GM21825 (cell line): ENCODE measurements at regions not wholly inside any gene's neighbourhood (a gene's known extent, or its start where the extent isn't known, plus 50 kb on each side); places are given as distances from the start of the nearest gene placed in this dataset.
"Not testable (repeated sequence)": the region's sequence is repeated elsewhere in the genome, so short reads cannot be mapped to it uniquely, and the experiment has no call there.

ENCODE experiments used
- ATAC-seq: cut with Tn5 transposase; IDR thresholded peaks from one replicate; pipeline ENCODE4 v1.9.1; 2021; ENCODE audit warnings: mild to moderate bottlenecking, moderate library complexity; ENCODE audit not compliant: unreplicated experiment

GRCh38 chr2:142585785-142586184 is 291.7 kb upstream of the KYNU start:
- peak; percentile 81 for ATAC-seq

GRCh38 chr2:142582317-142582716 is 295.1 kb upstream of the KYNU start:
- no peak for ATAC-seq

GRCh38 chr2:142581491-142581890 is 296.0 kb upstream of the KYNU start:
- no peak for ATAC-seq

DNA sequence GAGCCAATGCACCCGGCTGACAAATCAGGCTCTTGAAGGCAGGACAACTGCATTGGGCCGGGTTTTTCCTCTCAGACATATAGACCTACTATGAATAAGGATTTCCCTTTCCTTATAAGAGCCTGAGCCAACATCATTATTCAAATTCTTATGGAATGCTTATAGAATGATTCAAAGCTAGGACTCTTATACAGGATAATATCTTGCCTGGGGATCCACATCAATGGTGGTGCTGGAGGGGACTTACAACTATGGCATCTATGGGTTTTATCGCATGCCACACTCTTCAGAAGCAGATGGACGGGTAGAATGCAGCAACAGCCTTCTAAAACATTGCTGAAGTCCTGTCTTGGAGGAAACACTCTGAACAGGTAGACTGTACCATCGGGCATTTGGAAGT is 296.8 kb upstream of the KYNU start:
- ATAC-seq, result no peak

GRCh38 chr2:142575561-142575960 is 301.9 kb upstream of the KYNU start:
- no peak for ATAC-seq

GRCh38 chr2:142574388-142574787 is 303.1 kb upstream of the KYNU start:
- ATAC-seq, result no peak

GRCh38 chr2:142572346-142573132 is 304.9 kb upstream of the KYNU start:
- no peak for ATAC-seq

- no peak for ATAC-seq
Measured at GRCh38 chr2:142571934-142572333, 305.5 kb upstream of the KYNU start.

- ATAC-seq, result no peak
Measured at GRCh38 chr2:142562900-142563299, 314.6 kb upstream of the KYNU start.

- no peak for ATAC-seq
Measured at GRCh38 chr2:142561656-142562055, 315.8 kb upstream of the KYNU start.

GRCh38 chr2:142557391-142557790 is 320.1 kb upstream of the KYNU start:
- ATAC-seq, result no peak

DNA sequence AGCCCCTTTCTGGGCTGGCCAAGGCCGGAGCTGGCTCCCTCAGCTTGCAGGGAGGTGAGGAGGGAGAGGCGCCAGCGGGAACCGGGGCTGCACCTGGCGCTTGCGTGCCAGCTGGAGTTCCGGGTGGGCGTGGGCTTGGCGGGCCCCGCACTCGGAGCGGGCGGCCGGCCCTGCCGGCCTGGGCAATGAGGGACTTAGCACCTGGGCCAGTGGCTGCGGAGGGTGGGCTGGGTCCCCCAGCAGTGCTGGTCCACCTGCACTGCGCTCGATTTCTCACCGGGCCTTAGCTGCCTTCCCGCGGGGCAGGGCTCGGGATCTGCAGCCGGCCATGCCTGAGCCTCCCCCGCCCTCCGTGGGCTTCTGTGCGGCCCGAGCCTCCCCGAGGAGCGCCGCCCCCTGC is 331.5 kb upstream of the KYNU start:
- not testable (repeated sequence) for ATAC-seq

GRCh38 chr2:142545036-142545435 is 332.4 kb upstream of the KYNU start:
- no peak for ATAC-seq

- ATAC-seq, result no peak
Measured at GRCh38 chr2:142544173-142544572, 333.3 kb upstream of the KYNU start.

- no peak for ATAC-seq
Measured at GRCh38 chr2:142542431-142542910, 335.0 kb upstream of the KYNU start.

GRCh38 chr2:142536966-142537365 is 340.5 kb upstream of the KYNU start:
- ATAC-seq, result no peak

DNA sequence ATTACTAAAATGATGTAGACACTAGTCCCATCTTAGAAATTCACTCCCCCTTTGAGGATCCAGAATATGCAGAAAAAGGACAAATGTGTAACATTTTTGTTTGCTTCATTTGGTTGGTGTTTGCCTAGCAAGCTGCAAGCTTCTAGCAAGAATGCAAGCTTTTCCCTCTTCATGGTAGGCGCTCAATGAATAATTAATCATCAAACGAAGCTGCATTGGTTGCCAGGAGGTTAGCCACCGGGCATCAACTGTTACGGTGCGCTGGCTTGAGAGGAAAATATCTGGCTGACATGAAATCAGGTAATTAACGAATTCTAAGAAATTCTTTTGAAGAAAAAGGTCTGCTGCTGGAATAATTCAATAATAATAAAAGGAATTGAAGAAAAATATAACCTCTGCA is 341.0 kb upstream of the KYNU start:
- no peak for ATAC-seq

DNA sequence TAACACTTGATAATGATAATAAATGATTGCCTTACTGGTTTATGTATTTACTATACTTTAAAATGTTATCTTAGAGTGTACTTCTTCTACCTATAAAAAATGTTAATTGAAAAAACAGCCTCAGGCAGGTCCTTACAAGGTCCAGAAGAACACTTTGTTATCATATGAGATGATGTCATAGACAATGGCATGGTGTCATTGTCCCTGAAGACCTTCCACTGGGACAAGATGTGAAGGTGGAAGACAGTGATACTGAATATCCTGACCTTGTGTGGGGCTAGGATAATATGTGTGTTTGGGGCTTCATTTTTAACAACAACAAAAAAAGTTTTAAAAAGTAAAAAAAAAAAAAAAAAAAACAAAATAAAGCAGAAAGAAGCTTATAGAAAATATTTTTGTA is 342.2 kb upstream of the KYNU start:
- ATAC-seq, result no peak

DNA sequence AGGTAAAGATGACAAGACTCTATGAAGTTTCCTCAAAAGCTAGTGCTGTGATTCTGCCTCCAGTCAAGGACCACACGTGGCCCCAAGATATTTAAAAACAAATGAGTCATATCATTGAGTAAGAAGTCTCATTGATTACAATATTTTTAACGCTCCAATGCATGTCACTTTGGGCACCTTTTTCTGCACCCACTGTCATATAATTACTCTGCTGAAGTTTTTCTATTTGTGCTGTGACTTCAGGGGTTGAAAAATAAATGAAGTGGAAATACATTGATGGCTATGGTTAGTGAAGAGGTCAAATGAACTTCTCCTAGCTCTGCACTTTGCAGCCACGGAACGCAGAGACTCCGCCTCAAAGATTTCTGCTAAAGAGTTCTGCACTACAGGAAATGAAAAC is 344.3 kb upstream of the KYNU start:
- no peak for ATAC-seq

- no peak for ATAC-seq
Measured at GRCh38 chr2:142531377-142531776, 346.1 kb upstream of the KYNU start.

- ATAC-seq, result no peak
Measured at GRCh38 chr2:142525720-142526119, 351.7 kb upstream of the KYNU start.

GRCh38 chr2:142521492-142521891 is 356.0 kb upstream of the KYNU start:
- ATAC-seq, result no peak

GRCh38 chr2:142515493-142515892 is 362.0 kb upstream of the KYNU start:
- no peak for ATAC-seq
